ENCODE measurements at regions not wholly inside any gene's neighbourhood (a gene's known extent, or its start where the extent isn't known, plus 50 kb on each side); places are given as distances from the start of the nearest gene placed in this dataset.

DNA sequence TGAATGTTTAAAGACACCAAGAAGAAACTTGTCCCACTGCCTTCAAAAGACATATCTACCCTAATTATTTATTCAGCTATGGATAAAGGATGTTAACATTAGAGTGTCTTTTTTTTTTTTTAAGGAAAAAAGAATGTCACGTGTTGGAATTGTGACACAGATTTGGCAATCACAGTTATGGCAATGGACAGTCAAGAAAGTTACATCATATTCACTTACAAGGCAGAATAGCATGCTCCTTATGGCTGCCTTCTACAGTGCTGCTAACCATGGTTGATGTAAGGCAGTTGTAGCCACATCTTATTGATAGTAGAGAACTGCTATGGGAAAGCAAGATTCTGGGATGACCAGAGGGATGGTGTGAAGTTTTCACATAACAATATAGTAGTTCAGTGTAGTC is 128.8 kb upstream of the ZBTB20 start:
- TF ChIP-seq, protein P1, sequence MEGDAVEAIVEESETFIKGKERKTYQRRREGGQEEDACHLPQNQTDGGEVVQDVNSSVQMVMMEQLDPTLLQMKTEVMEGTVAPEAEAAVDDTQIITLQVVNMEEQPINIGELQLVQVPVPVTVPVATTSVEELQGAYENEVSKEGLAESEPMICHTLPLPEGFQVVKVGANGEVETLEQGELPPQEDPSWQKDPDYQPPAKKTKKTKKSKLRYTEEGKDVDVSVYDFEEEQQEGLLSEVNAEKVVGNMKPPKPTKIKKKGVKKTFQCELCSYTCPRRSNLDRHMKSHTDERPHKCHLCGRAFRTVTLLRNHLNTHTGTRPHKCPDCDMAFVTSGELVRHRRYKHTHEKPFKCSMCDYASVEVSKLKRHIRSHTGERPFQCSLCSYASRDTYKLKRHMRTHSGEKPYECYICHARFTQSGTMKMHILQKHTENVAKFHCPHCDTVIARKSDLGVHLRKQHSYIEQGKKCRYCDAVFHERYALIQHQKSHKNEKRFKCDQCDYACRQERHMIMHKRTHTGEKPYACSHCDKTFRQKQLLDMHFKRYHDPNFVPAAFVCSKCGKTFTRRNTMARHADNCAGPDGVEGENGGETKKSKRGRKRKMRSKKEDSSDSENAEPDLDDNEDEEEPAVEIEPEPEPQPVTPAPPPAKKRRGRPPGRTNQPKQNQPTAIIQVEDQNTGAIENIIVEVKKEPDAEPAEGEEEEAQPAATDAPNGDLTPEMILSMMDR (IDR thresholded peaks at IDR 0.05), result no peak
- TF ChIP-seq POLR2A (IDR thresholded peaks at IDR 0.05) (no peak), EP300 (IDR thresholded peaks at IDR 0.05) (no peak), POLR2AphosphoS5 (IDR thresholded peaks at IDR 0.05) (no peak)
- Histone ChIP-seq H3K27me3 (no peaks in the 10 kb centered on the region), H3K4me1 (peaks cover 2% of the 10 kb centered on the region)

DNA sequence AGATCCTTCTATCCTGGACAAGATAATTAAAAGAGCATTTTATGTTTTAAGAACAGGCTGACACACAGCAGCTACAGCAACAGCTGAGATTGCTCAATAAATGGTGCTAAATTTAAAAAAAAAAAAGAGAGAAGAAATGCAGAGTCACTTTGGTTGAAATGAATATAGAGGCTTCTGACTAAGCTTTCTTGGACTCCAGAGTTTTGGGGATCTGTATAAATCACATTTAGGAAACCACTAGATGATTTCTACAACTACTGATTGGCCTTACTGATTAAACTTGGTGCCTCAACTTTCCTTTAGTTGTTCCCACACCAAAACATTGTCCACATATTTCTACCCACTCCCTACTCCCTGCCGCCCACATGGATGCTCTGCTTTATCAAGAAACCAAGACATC is 132.9 kb upstream of the ZBTB20 start:
- no peak for TF ChIP-seq POLR2A (IDR thresholded peaks at IDR 0.05)
- no peak for TF ChIP-seq EP300 (IDR thresholded peaks at IDR 0.05)
- TF ChIP-seq POLR2AphosphoS5 (IDR thresholded peaks at IDR 0.05), result no peak
- TF ChIP-seq, protein P1 (IDR thresholded peaks at IDR 0.05), result no peak
- no peak for DNase-seq (ENCODE audit: low spot score in 2 of 2)
- peaks cover 2% of the 10 kb centered on the region for H3K4me1 ChIP-seq
- no peak overlapping the region for H3K27ac ChIP-seq
- 81% methylated on average over 1 of the region's 1 CpG for WGBS
- H3K4me3 ChIP-seq, result no peak overlapping the region
- H3K9me3 ChIP-seq, result no peaks in the 10 kb centered on the region
- H3K27me3 ChIP-seq, result no peaks in the 10 kb centered on the region
- H3K36me3 ChIP-seq, result no peaks in the 10 kb centered on the region

More for the DNA sequence above, 128.8 kb upstream of the ZBTB20 start:
- Histone ChIP-seq H3K4me3 (no peak overlapping the region), H3K36me3 (no peaks in the 10 kb centered on the region), H3K27ac (no peak overlapping the region), H3K9me3 (no peaks in the 10 kb centered on the region)
- DNase-seq (ENCODE audit: low spot score in 2 of 2), result no peak
- WGBS, result 62% methylated on average over 1 of the region's 1 CpG

DNA sequence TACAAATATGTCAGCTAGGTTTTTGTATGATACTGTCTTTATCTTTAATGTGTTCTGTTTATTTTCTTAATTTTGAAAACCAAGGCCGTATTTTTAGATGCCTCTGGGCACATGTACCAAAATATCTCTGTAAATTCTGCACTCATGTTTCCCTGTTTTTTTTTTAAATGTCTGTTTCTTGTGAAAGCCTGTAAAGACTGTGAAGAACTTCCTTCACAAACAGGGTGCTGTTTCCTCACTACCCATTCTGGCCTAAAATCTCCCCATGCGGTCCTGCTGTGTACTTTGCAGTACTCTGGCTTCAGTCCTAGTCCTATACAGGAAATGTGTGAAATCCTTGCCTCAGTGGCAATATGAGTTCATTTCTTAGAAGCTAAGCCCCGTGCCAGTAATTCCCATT is 133.4 kb upstream of the ZBTB20 start:
- TF ChIP-seq POLR2A (IDR thresholded peaks at IDR 0.05), result no peak
- no peak for TF ChIP-seq EP300 (IDR thresholded peaks at IDR 0.05)
- TF ChIP-seq, protein P1 (IDR thresholded peaks at IDR 0.05), result no peak
- TF ChIP-seq POLR2AphosphoS5 (IDR thresholded peaks at IDR 0.05), result no peak
- H3K9me3 ChIP-seq, result no peaks in the 10 kb centered on the region
- H3K27ac ChIP-seq, result no peak overlapping the region
- DNase-seq (ENCODE audit: low spot score in 2 of 2), result no peak
- H3K36me3 ChIP-seq, result no peaks in the 10 kb centered on the region
- WGBS, result 51% methylated on average over 3 of the region's 3 CpGs
- H3K27me3 ChIP-seq, result no peaks in the 10 kb centered on the region
- H3K4me3 ChIP-seq, result no peak overlapping the region
- peaks cover 2% of the 10 kb centered on the region for H3K4me1 ChIP-seq

DNA sequence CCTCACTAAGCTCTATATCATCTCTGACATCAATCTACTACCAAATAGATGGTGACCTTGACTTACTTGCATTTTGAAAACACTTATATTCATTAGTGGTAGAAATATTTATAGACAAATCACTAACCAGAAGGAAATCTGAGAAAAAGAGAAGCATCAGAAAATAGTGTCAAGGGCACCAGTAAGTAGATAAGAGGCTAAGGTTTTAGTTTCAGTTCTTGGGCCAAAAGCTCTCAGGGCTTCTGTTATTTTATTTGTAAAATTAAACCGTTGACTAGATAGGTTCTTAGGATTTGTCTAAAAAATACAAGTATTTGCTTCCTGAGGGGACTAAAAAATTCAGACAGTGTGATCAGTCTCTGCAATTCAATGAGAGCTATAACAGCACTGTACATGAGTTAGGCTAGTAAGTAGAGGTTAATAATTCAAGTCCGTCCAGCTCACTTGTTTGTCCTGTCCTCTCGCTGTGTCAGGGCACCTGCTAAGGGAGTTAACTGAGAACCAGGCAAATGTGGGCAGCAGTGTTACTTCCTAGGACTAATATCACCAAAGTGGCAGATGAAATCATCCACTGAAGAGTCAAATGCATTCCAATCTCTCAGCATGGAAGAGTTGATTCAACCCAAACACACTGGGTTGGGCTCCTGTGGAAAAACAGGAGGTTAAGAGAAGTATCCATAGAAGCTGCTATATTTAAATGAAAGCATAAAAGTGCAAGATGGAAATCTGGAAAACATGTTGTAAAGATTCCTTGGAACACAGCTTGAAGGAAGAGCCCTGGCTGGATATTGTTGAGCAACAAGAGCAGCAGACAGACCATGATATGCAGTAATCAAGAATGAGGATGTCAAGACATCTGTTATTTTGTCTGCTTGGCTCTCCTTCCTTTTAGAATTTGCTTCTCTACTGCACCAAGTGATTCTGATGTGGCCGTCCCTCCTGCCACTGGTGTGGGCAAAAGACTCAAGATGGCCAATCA is 134.9 kb upstream of the ZBTB20 start:
- no peaks in the 10 kb centered on the region for H3K27me3 ChIP-seq
- DNase-seq (ENCODE audit: low spot score in 2 of 2), result no peak
- no peak overlapping the region for H3K27ac ChIP-seq
- WGBS, result 85% methylated on average over 4 of the region's 4 CpGs
- H3K4me3 ChIP-seq, result no peak overlapping the region
- no peaks in the 10 kb centered on the region for H3K36me3 ChIP-seq
- no peaks in the 10 kb centered on the region for H3K9me3 ChIP-seq
- TF ChIP-seq EP300 (IDR thresholded peaks at IDR 0.05) (no peak), POLR2AphosphoS5 (IDR thresholded peaks at IDR 0.05) (no peak), POLR2A (IDR thresholded peaks at IDR 0.05) (no peak)
- TF ChIP-seq, protein P1 (IDR thresholded peaks at IDR 0.05), result no peak
- H3K4me1 ChIP-seq, result peaks cover 2% of the 10 kb centered on the region

DNA sequence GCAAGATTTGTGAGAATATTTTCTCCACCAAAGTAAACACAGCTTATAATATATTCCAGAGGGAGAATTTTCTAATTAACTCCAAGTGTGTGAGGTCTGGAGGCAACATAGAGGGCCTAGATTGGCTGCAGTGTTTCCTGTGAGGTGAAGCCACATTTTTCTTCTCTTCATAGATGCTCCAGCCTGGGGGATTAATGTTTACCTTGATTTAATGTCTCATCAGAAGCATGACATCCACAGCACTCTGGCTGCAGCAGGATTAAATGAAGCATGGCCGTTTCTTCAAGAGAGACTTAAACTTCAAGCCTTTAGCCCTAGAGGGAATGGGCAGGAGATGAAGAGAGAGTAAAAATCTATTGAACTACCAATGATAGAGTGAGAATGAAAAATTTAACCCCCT is 137.9 kb upstream of the ZBTB20 start:
- WGBS, result 63% methylated on average over 1 of the region's 1 CpG
- no peak for DNase-seq (ENCODE audit: low spot score in 2 of 2)
- Histone ChIP-seq H3K27me3 (no peaks in the 10 kb centered on the region), H3K4me1 (peaks cover 2% of the 10 kb centered on the region), H3K36me3 (no peaks in the 10 kb centered on the region), H3K9me3 (no peaks in the 10 kb centered on the region), H3K27ac (no peak overlapping the region), H3K4me3 (no peak overlapping the region)
- no peak for TF ChIP-seq POLR2AphosphoS5 (IDR thresholded peaks at IDR 0.05)
- TF ChIP-seq POLR2A (IDR thresholded peaks at IDR 0.05), result no peak
- TF ChIP-seq, protein P1 (IDR thresholded peaks at IDR 0.05), result no peak
- no peak for TF ChIP-seq EP300 (IDR thresholded peaks at IDR 0.05)

All from suprapubic skin (tissue), 4 donors.